ENCODE measurements at regions not wholly inside any gene's neighbourhood (a gene's known extent, or its start where the extent isn't known, plus 50 kb on each side); places are given as distances from the start of the nearest gene placed in this dataset.

DNA sequence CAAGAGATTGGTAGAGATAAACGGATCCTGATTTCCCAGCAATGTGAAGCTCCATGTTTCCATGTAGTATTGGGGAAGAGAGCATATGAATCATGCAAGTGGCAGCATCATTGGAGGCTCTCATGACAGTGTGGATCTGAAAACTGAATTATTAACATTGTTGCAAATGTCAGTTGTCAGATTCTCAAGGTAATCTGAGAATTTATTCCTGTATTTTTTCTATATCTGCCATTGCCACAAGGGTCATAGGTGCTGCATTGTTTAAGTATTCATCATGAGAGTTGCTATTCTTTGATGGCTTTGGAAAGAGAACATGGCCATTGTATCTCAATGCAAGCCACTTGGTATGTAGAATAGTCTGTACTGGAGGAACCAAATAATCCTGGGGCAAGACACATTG, 1217.0 kb upstream of the ZEB2 start:
- DNase-seq: no peak
- Histone ChIP-seq H3K4me3 (no peak overlapping the region), H3K27me3 (no peaks in the 10 kb centered on the region), H3K36me3 (ENCODE audit: low read depth, missing control alignments) (no peaks in the 10 kb centered on the region), H3K4me1 (no peaks in the 10 kb centered on the region), H3K27ac (no peak overlapping the region), H3K9me3 (no peaks in the 10 kb centered on the region)
- 79 to 89% methylated on average over 1 of the region's 1 CpG for WGBS, 2 donors
- intact Hi-C loops (cut with DNase I; ENCODE audit: low total_unique reads): no loop called here
- no peak for TF ChIP-seq POLR2A (IDR thresholded peaks at IDR 0.05)
- TF ChIP-seq, protein P1, sequence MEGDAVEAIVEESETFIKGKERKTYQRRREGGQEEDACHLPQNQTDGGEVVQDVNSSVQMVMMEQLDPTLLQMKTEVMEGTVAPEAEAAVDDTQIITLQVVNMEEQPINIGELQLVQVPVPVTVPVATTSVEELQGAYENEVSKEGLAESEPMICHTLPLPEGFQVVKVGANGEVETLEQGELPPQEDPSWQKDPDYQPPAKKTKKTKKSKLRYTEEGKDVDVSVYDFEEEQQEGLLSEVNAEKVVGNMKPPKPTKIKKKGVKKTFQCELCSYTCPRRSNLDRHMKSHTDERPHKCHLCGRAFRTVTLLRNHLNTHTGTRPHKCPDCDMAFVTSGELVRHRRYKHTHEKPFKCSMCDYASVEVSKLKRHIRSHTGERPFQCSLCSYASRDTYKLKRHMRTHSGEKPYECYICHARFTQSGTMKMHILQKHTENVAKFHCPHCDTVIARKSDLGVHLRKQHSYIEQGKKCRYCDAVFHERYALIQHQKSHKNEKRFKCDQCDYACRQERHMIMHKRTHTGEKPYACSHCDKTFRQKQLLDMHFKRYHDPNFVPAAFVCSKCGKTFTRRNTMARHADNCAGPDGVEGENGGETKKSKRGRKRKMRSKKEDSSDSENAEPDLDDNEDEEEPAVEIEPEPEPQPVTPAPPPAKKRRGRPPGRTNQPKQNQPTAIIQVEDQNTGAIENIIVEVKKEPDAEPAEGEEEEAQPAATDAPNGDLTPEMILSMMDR (IDR thresholded peaks at IDR 0.05): no peak

DNA sequence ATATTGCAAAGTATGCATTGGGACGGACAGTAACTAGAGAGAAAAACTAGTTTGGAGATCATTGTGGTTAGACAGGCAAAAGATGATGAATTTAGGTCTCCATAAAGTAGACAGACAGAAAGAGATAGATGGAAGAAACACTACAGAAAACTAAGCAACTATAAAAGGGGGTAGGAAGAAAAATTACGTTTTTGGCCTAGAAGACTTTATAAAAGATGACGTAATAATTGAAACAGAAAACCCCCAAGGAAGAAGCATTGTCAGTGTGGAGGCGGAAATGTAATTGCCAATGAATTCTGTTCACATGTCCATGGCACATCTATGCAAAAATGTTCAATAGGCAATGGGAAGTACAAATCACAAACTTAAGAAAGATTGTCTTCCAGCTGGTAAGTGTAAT, 1211.5 kb upstream of the ZEB2 start:
- H3K9me3 ChIP-seq: no peaks in the 10 kb centered on the region
- intact Hi-C loops (cut with DNase I; ENCODE audit: low total_unique reads): no loop called here
- no peaks in the 10 kb centered on the region for H3K4me1 ChIP-seq
- H3K27ac ChIP-seq: no peak overlapping the region
- H3K27me3 ChIP-seq: no peaks in the 10 kb centered on the region
- no peaks in the 10 kb centered on the region for H3K36me3 ChIP-seq (ENCODE audit: low read depth, missing control alignments)
- 93 to 98% methylated on average over 4 of the region's 4 CpGs for WGBS, 2 donors
- DNase-seq: no peak
- TF ChIP-seq, protein P1 (IDR thresholded peaks at IDR 0.05): no peak
- TF ChIP-seq POLR2A (IDR thresholded peaks at IDR 0.05): no peak
- H3K4me3 ChIP-seq: no peak overlapping the region

DNA sequence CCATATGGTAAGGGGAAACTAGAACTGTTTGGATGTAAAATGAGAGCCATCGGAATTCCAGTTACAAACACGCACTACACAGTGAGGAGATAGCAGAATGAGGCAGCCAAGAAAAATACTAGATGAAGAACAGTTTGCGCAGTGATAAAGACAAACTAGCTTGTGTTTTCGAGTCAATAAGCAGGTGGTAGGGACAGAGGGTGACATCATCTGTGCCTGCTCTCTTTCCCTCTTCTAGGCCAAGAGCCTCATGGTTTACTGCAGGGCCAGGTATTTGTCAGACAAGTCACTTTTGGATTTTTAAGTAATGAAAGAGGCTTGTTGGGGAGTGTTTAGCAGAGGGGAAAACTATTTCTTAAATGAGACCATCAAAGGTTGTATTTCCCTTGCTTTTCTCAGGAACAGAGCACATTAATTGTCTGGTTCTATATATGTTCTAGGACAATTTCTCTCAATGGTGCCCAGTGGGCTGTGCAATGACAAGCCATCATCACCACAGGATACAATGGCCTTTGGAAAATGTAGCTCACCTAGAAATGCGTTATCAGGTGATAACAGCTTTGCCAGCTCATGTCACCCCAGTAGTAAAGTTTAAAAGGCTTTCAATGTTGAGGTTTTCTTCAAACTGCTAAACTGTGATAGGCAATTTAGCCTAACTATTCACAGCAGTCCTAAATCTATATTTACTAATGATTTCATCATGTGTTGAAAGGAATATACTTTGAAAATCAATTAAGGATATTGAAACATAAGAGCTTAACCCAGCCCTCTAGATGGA, 1210.3 kb upstream of the ZEB2 start:
- H3K27me3 ChIP-seq: no peaks in the 10 kb centered on the region
- H3K36me3 ChIP-seq (ENCODE audit: low read depth, missing control alignments): no peaks in the 10 kb centered on the region
- WGBS, 2 donors: 60 to 61% methylated on average over 5 of the region's 5 CpGs
- no peak overlapping the region for H3K27ac ChIP-seq
- no peak for DNase-seq
- intact Hi-C loops (cut with DNase I; ENCODE audit: low total_unique reads): no loop called here
- TF ChIP-seq POLR2A (IDR thresholded peaks at IDR 0.05): no peak
- TF ChIP-seq, protein P1 (IDR thresholded peaks at IDR 0.05): no peak
- H3K4me1 ChIP-seq: no peaks in the 10 kb centered on the region
- no peak overlapping the region for H3K4me3 ChIP-seq
- no peaks in the 10 kb centered on the region for H3K9me3 ChIP-seq

DNA sequence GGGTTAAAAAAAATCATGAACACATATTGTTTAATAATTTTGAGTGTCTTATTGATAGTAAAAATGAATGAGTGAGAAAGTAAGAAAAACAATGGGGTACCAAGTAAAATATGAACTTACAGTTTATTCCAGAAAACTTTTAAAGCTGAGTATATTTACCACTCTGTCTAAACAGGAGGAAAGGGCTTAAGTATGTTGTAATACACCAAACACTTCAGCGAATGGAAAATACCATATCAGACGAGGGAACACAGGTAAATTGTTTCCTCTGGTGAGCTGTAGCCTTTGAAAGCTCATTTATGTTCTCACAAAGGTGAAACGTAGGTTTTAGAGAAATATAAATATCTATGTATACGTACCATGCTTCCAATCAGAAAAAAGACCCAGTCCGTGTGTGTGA, 1209.6 kb upstream of the ZEB2 start:
- Histone ChIP-seq H3K27ac (no peak overlapping the region), H3K36me3 (ENCODE audit: low read depth, missing control alignments) (no peaks in the 10 kb centered on the region), H3K4me3 (no peak overlapping the region), H3K27me3 (no peaks in the 10 kb centered on the region), H3K9me3 (no peaks in the 10 kb centered on the region), H3K4me1 (no peaks in the 10 kb centered on the region)
- TF ChIP-seq, protein P1 (IDR thresholded peaks at IDR 0.05): no peak
- TF ChIP-seq POLR2A (IDR thresholded peaks at IDR 0.05): no peak
- no peak for DNase-seq
- WGBS, 2 donors: 85 to 87% methylated on average over 5 of the region's 5 CpGs
- intact Hi-C loops (cut with DNase I; ENCODE audit: low total_unique reads): no loop called here

DNA sequence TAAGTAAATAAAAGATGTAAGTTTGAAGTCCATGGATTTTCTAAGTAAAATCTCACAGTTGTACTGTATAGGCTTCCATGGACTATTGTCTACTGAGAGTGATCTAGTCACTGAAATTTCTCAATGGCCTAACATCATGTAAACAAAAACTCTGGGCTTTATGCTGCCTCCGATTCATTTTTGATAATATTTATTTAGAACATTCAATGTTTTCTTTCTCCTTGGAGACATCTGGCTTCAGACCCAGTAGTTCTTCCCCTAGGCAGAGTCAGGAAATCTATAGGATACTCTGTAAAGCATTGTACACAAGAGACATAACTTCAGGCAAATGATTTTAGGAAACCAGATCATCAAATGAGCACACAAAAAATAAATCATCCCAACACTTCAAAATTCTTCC, 1208.6 kb upstream of the ZEB2 start:
- intact Hi-C loops (cut with DNase I; ENCODE audit: low total_unique reads): no loop called here

More for the DNA sequence above, 1208.6 kb upstream of the ZEB2 start:
- Histone ChIP-seq H3K27ac (no peak overlapping the region), H3K4me1 (no peaks in the 10 kb centered on the region), H3K36me3 (ENCODE audit: low read depth, missing control alignments) (no peaks in the 10 kb centered on the region), H3K27me3 (no peaks in the 10 kb centered on the region), H3K9me3 (no peaks in the 10 kb centered on the region), H3K4me3 (no peak overlapping the region)
- WGBS, 2 donors: 64 to 70% methylated on average over 1 of the region's 1 CpG
- TF ChIP-seq, protein P1 (IDR thresholded peaks at IDR 0.05): no peak
- no peak for TF ChIP-seq POLR2A (IDR thresholded peaks at IDR 0.05)
- DNase-seq: no peak

Data from testis (tissue), 2 donors.